Astrocyte of the cerebellum (primary cell): ENCODE measurements at regions not wholly inside any gene's neighbourhood (a gene's known extent, or its start where the extent isn't known, plus 50 kb on each side); places are given as distances from the start of the nearest gene placed in this dataset.
"Not testable (repeated sequence)": the region's sequence is repeated elsewhere in the genome, so short reads cannot be mapped to it uniquely, and the experiment has no call there.

Experiments used
- DNase-seq: peaks from one replicate; pipeline ENCODE4 v3.0.0-alpha.2; 2011; ENCODE audit warnings: low read depth
- H3K4me3 ChIP-seq: 2 replicates; pipeline ENCODE4 v1.5.1; 2011; ENCODE audit warnings: mild to moderate bottlenecking, low read depth, low read length, moderate library complexity
- in situ Hi-C: cut with HindIII; loops from 2 replicates; pipeline ENCODE4 v1.10.0; 2017; ENCODE audit warnings: low sequenced_read_pairs
- TF ChIP-seq, protein P1 (sequence below): IDR thresholded peaks from 2 replicates; pipeline ENCODE4 v1.5.1; 2012; ENCODE audit warnings: low read length, low read depth, moderate library complexity, mild to moderate bottlenecking; ENCODE audit errors: missing control alignments

- TF ChIP-seq, protein P1, sequence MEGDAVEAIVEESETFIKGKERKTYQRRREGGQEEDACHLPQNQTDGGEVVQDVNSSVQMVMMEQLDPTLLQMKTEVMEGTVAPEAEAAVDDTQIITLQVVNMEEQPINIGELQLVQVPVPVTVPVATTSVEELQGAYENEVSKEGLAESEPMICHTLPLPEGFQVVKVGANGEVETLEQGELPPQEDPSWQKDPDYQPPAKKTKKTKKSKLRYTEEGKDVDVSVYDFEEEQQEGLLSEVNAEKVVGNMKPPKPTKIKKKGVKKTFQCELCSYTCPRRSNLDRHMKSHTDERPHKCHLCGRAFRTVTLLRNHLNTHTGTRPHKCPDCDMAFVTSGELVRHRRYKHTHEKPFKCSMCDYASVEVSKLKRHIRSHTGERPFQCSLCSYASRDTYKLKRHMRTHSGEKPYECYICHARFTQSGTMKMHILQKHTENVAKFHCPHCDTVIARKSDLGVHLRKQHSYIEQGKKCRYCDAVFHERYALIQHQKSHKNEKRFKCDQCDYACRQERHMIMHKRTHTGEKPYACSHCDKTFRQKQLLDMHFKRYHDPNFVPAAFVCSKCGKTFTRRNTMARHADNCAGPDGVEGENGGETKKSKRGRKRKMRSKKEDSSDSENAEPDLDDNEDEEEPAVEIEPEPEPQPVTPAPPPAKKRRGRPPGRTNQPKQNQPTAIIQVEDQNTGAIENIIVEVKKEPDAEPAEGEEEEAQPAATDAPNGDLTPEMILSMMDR: no peak
- no peak overlapping the region for H3K4me3 ChIP-seq
- no peak for DNase-seq
- in situ Hi-C loops: loop anchor here (5.0 kb wide), 1 partner anchor 42 kb away; no protein-coding TSS in a partner anchor
Observed at GRCh38 chr15:68495221-68495950, 63.4 kb upstream of the ITGA11 start.

DNA sequence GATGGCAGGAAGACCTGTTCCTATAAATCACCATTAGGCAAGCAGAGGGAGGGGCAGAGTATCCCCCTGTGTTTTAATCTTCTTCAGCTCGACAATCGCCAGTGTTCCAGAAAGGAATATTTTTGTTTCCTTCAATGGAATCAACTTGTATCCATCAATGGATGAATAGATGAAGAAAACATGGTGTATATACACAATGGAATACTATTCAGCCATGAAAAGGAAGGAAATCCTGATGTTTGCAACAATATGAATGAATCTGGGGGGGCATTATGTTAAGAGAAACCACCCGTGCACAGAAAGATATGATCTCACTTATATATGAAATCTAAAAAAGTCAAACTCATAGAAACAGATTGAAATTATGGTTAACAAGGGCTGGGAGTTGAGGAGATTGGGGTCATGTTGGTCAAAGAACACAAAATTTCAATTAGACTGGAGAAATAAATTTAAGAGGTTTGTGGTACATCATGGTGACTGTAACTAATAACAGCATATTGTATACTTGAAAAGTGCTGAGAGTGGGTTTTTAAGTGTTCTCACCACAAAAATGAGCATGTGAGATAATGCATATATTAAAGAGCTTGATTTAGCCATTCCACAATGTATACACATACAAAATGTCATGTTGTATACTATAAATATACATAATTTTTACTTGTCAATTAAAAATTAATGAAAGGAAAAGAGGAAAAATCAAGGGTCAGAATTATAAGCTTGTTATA is 64.2 kb upstream of the ITGA11 start:
- no peak for DNase-seq
- in situ Hi-C loops: loop anchor here (5.0 kb wide), 1 partner anchor 41 kb away; no protein-coding TSS in a partner anchor
- H3K4me3 ChIP-seq: no peak overlapping the region
- TF ChIP-seq, protein P1: no peak

DNA sequence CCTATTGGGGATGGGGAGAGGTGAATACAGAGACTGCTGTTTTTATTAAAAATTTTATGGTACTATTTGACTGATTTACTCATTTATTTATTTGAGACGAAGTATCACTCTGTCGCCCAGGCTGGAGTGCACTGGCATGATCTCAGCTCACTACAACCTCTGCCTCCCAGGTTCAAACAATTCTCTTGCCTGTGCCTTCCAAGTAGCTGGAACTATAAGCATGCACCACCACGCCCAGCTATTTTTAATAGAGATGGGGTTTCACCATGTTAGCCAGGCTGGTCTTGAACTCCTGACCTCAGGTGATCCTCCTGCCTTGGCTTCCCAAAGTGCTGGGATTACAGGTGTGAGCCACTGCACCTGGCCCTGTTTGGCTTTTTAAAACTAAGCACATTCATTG is 64.8 kb upstream of the ITGA11 start:
- not testable (repeated sequence) for DNase-seq, H3K4me3 ChIP-seq
- in situ Hi-C loops: loop anchor here (5.0 kb wide), 1 partner anchor 41 kb away; no protein-coding TSS in a partner anchor

DNA sequence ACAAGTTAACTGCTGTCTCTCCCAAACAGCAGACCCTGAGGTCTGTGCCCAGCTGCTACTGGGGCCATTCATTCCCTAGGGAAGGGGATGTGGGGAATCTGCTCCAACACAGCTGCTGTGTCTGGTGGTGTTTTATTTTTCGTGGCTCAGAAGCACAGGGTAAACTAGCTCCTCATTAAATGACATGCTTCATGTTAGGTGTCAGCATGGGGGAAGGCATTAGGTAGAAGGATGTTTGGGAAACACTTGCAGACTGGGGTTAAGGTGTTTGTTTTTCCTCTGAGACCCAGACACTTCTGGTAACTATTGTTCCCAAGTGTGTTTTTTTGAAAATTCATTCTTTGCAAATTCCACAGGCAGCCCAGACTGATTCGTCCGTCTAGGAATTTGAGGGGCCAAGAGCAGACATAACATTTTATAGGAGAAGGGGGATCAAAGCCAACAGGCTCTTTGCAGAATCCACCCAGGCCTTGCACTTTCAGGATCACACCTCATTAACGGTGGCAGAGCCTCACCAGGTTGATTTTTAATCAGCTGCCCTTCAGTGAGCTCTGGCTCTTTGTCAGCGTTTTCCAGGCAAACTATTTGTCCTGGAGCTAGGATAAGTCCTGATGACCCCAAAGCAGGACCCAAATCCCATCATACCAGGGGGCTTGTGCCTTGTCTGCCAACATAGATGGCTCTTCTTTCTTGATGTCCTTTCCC is 65.4 kb upstream of the ITGA11 start:
- DNase-seq: no peak
- TF ChIP-seq, protein P1: no peak
- H3K4me3 ChIP-seq: no peak overlapping the region
- in situ Hi-C loops: loop anchor here (5.0 kb wide), 1 partner anchor 40 kb away; no protein-coding TSS in a partner anchor

DNA sequence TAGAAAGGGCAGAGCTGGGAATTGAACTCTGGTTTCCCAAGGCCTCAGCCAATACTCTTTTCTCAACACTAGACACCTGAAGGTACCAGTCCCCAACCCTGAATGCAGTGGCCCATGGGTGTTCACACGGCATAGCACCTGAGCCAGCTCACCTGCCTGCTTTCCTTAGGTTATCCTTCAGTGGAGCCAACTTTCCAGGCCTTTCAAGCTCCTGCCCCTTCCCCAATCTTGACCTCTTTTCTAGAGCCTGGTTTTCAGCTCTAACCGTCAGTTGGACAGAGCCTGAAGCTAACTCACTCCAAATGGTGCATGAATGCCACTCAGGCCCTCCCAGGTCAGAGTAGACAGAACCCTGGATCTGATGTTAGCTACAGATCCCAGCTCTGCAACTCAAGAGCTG is 66.1 kb upstream of the ITGA11 start:
- TF ChIP-seq, protein P1: no peak
- no peak for DNase-seq
- in situ Hi-C loops: loop anchor here (5.0 kb wide), 1 partner anchor 39 kb away; no protein-coding TSS in a partner anchor
- H3K4me3 ChIP-seq: no peak overlapping the region

DNA sequence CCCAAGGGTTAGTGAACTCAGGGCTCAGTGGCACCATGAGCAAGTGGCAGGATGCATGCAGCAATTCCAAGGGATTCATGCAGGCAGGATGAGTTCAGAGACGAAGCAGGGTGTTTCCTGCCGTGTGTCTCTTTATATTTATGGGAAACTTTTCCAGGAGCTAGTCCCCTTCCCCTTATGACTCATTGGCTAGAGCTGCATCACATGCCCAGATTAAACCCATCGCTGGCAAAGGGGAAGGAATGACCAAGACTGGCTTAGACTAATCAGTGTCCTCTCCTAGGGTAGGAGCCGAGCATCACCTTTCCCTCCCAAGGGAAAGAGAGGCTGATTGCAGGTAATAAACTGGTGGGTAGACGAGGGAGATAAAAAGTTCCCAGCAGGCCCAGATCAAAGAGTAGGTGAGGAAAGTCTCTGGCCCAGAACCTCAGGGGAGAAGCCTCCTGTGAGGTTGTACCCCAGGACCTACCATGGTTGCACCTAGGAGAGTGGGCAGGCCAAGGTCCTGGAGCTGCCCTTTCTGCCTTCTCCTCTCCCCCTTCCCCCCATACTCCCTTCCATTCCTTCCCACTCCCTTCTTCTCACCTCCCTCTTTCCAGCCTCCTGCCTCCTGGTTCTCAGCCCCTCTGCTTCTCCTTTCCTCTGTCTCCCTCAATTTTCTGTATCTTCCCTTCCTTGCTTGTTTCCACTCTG is 67.8 kb upstream of the ITGA11 start:
- no peak overlapping the region for H3K4me3 ChIP-seq
- TF ChIP-seq, protein P1: no peak
- DNase-seq: no peak
- in situ Hi-C loops: loop anchor here (5.0 kb wide), 1 partner anchor 38 kb away; no protein-coding TSS in a partner anchor
